Posterior vena cava (tissue), 2 donors: ENCODE measurements at regions not wholly inside any gene's neighbourhood (a gene's known extent, or its start where the extent isn't known, plus 50 kb on each side); places are given as distances from the start of the nearest gene placed in this dataset.

Source experiments
- DNase-seq: peaks from one replicate; pipeline ENCODE4 v3.0.0-alpha.2; 2020; ENCODE audit warnings: low spot score
- intact Hi-C, 2 donors: fragments of 100-400 bp; cut with DNase I; formaldehyde crosslinking; loops; one replicate each; pipeline versions ENCODE4 v1.14.1 to v1.14.2; 2022 to 2023
- donor health status: DM: yes; HTN: yes; CAD: no.
- donor health status: DM: yes; HTN: yes; CAD: no.

DNA sequence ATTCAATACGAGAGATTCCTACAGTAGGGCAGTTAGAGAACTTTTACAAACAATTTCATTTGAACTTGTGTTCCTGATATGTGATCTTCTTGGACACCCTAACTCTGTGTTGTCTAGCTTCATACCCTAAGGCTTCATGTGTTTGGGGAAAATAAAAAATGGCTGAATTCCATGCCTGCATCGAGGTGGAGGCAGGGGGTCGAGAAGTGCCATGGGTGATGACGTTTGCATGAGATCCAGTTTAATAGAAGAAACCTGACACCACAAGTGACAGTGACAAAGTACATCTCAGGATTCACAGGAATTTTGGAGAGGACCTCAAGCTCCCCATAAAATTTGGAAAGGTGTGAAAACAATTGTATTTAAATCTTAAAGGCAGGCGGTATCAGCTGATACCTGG lies 169.2 kb upstream of the NABP1 start:
- no peak for DNase-seq
- intact Hi-C loops: loop anchor here in 1 of 2 donors (10.0 kb wide), 2 partner anchors 264 to 344 kb away; partner anchors contain the start of gene MYO1B

DNA sequence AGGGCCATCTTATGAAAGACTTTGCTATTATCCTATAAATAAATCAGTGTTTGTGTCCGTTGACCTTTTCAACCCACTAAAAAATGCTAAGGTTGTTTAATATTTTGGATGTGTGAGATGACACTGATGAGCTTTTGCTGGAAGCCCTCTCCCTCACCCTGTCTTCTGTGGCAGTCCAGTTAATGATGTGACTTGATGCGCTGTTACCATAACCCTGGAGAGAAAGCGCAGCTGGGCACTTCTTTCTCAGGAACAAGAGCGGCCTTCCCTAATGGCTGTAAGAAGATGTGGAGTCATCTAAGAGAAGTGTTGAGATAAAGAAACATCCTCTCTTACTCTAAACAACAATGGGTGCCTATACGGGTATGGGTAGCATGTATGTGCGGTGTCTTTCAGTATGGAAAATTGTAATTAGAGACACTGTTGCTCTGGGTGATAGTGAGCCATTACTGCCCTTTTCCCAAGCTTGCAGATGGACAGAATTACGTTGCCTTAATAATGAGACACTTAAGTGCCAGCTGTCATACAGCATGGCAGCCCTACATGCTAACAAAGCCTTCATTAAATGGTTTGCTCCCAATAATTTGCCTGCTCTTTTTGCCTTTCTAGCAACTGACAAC lies 165.6 kb upstream of the NABP1 start:
- intact Hi-C loops: no loop called here
- DNase-seq: no peak

DNA sequence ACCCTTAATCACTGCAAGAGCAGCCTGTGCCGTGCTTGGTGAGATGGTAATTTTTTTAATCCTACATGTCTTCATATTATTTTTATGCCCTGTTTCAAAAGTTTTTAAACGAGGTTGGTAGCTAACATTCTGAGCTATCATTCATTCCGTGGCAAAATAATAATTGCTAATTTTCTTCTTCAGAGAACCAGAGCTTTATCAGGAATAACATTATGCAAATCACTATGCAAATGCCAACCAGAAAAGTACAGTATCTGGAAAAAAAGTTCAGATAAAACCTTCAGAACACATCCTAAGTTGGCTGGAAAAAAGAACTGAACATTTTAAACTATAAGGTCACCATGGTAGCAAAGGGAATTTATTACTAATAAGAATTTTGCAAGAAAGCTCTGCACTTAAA lies 165.1 kb upstream of the NABP1 start:
- no peak for DNase-seq
- intact Hi-C loops: no loop called here

DNA sequence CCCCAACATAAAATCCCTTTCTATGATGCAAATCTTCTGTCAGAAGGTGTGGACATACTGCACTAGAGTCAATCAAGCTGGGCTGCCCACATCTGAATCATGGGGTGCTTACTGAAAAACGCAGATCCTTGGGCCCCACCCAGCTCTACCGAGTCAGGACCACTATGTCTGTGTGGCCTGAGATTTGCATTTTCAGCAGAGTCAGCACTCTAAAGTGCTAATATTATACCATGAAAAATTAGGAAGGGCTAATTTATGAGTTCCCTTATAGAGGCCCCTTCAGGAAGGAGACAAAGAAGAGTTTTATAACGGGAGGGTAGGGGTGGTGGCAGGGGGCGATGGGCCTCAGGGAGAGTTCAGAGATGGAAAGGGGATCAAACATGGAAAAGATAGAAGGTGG lies 163.3 kb upstream of the NABP1 start:
- intact Hi-C loops: loop anchor here in 1 of 2 donors (2.0 kb wide), 1 partner anchor 282 kb away; no protein-coding TSS in a partner anchor
- no peak for DNase-seq

DNA sequence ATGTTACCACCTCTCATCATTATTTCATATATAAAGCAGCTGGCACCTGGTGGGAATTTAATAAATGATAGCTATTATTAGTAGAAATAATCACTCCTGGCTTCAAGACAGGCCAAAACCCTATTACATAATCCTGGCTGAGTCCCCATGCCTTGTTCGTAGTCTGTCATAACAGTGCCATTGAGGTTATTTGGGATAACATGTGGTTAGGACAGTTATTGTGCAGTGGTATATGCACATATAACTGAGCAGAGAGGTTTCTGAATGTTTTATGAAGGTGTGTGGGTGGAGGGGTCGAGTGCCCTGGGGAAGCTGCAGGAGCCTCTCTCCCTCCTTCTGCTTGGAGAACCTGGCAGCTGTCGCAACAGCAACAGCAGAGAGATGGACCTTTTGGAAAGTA lies 162.4 kb upstream of the NABP1 start:
- no peak for DNase-seq
- intact Hi-C loops: loop anchor here in 1 of 2 donors (2.0 kb wide), 1 partner anchor 283 kb away; no protein-coding TSS in a partner anchor

DNA sequence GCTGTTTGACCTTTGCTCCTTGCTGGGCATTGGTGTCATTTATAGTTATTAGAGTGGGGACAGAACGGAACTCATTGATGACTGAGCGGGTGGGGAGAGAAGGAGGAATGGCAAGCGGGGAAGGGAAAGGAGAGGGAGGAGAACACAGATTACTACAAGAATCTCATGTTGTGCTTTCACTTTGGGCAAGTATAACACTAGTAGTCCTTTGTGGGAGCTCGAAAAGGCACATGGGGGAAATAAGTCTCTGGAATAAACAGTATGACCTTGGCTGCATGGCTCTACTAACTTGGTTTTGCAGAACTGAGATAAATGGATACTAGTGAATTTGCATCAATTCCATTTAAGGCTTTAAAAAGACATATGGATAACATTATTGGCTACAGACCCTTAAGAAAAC lies 161.7 kb upstream of the NABP1 start:
- intact Hi-C loops: no loop called here
- DNase-seq: no peak

DNA sequence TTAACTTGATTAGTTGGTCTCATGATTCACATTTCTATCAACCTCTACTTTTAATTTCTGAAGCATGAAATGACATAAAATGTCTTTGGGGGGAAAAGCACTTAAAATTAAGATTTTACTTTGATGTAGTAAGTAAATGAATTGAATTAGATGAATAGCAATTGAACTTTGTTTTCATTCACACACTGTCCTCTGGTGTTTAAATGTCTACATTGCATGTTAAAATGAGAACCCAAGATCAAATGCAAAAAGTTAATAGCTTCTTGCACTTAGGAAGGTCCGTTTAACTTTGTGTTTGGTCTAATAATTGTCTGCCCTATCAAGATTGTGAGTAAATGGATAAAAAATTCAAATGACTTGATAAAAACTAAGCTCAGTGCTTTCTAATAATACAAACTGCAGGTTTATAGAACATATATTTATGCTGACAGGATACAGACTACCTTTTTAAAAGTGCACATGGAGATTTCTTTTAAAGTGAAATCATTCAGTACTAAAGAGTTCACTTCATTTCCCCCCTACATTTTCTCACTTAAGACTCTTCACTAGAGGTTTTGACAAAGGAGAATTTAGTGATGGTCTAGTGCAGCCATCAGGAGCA lies 156.2 kb upstream of the NABP1 start:
- DNase-seq: no peak
- intact Hi-C loops: no loop called here

DNA sequence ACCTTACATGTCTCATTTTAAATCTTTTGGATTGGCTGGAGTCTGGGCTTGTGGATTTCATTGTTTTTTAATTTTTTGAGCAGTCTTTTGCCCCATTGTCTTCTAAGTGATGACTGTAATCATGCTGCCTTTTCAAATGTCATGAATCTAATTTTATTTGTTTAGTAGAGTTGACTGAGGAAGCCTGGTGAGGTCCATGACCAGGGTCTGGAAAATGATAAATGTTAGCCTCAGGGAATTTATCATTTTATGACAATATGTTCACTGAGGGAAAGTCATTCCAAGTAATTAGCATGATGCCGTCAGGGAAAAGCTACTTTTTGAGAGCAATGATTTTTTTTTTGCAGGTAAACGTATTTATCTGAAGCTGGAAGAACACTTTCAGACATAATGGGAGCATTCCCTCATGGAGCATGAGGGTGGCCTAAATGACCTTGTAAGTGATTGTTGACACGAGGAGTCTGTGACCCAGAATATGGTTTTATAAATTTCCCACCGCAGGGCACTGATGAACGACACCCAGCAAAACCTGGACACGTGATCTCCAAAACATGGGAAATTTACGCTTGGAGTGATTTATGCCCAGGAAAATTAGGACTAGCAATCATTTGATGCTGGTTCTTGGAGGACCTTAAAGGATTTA lies 155.3 kb upstream of the NABP1 start:
- intact Hi-C loops: no loop called here

DNA sequence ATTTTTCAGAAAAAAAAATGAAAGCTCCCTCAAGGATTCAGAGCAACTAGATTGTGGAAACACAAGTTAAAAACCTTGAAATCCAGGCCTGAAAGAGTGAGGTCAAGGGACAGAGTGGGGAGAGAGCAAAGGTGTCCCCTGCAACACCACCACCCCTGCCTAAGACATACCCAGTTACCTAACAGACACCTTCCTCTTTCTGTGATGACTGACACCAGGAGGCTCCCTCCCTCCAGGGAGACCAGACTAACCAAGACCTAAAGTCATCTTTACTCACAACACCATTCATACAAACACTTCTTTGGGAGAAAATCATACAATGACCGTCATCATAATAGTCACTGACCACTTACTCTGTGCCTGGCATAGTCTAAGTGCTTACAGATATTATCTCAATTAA lies 151.8 kb upstream of the NABP1 start:
- DNase-seq: no peak
- intact Hi-C loops: no loop called here

More for the DNA sequence above, 155.3 kb upstream of the NABP1 start:
- no peak for DNase-seq

DNA sequence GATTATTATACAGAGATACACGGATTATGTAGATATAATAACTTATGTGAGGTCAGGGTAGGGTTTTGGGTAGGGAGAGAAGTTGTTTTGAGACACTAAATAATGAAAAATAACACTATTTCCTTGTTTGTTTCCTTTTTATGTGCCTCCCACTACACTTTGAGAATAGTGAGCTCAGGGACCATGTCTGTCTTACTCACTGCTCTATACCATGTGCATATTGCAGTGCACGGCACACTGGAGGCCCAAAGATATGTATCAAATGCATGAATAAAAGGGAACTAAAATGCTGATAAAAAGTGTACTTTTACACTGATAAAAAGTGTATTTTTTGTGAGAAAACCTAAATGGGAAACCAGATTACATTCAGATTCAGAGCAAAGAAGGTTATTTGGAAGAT lies 151.4 kb upstream of the NABP1 start:
- intact Hi-C loops: no loop called here
- no peak for DNase-seq

DNA sequence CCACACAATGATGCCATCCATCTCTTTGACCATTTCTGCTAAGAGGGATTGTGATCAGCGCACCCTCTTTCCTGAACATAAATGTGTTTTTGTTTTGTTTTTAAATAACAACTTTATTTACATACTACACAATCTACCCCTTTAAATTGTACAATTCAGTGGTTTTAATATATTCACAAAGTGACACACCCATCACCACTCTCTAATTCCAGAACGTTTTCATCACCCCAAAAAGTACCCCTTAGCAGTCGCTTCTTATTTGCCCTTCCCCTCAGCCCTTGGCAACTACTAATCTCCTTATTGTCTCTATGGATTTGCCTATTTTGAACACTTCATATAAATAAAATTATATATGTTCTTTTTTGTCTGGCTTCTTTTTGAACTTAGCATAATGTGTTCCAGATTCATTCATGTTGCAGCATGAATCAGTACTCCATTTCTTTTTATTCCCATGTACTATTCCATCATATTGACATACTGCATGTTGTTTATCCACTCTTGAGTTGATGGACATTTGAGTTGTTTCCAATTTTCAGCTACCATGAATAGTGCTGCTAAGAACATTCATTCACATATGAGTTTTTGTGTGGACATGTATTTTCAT lies 150.9 kb upstream of the NABP1 start:
- no peak for DNase-seq
- intact Hi-C loops: no loop called here

DNA sequence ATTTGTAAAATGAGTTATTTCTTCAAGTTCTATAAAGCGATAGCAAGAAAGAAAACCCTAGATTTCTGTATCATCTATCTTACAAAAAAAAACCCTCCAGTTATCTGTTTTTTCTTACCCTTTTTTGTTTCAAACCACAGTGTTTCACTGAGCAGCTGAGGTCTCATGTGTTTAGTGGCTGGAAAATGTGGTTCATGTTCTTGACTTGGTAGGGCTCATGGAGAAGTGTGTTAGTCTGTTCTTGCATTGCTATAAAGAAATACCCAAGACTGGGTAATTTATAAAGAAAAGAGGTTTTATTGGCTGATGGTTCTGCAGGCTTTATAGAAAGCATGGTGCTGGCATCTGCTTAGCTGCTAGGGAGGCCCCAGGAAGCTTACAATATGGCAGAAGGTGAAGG lies 147.3 kb upstream of the NABP1 start:
- intact Hi-C loops: no loop called here

DNA sequence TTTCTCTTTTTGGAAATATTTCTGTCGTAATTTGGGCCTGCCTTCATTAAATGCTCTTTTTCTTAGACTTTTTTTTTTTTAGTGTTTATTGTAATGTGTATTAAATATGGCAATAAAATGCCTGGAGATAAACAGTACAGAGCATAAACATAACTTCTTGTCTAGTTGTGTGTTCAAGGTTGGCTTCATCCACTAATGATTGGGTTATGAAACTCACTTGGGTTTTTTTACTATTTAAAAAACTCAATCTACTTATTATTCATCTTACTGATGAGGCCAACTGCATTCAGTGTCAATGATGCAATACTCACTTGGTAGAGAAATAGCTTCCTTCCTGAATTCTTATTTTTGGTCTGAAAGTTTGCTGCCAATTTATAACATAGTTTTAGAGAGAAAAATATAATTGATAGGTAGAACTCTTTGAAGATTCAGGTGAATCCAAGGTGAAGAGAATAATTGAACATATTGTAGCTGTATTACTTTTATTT lies 144.2 kb upstream of the NABP1 start:
- no peak for DNase-seq
- intact Hi-C loops: no loop called here

More for the DNA sequence above, 147.3 kb upstream of the NABP1 start:
- DNase-seq: no peak

DNA sequence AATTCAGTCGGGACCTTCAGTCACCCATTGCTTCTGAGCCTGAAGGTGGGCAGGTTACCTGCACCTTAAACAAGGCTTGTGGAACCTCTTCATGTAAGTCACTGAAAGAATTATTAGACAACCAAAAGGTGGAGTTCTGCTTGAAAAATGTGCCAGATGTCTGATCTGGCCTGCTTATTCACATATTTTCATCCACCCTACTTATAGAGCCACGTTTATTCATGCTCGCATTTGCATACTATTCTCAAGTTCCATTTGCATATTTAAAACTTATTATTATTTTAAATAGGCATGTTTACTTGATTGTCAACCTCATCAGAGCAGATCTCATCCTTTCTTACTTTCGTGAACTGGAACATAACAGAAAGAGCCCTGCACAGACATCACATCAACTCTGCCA lies 140.0 kb upstream of the NABP1 start:
- intact Hi-C loops: no loop called here

DNA sequence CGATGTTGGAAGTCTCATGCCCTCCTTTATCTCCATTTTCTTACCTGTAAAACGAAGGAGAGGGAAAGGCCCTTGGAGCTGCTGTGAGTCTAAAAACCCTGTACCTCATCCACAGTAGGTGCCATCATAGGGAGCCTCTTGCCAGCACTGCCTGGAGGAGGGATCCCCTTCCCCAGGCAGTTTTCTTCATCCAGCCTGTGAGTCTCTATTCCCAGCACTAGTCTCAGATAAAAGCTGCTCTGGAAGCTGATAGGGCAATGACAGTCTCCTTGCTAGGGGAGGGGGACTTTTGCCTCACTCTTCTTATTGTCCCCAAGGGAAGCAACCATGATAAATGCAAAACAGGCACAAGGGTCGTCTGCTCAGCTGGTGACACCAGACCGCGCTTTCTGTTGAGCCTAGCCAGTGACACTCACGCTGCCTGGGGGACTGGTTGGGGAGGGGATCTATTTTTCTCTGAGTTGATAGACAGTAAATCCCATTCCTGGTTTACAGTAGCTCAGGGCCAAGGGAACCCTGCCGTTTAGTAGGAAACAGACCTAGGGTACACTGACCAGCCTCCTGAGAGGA lies 139.5 kb upstream of the NABP1 start:
- intact Hi-C loops: no loop called here
- DNase-seq: no peak

More for the DNA sequence above, 140.0 kb upstream of the NABP1 start:
- no peak for DNase-seq

DNA sequence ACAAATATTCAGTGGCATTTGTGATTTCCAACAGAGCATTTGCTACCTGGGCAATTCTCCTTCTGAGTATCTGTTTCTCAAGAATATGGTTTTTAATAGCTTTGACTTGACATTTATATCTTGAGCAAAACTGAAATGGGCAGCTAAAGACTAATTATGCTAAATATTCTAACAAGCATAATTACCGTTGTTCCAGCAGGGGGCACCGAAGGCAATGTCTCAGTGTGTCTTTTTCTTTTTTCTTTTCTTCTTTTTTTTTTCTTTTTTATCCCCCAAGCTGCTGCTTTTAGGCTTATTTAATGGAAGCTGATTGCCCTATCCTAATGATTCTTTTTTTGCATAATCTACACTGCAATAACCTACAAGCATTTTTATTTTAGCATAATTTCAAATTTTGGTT lies 138.9 kb upstream of the NABP1 start:
- no peak for DNase-seq
- intact Hi-C loops: no loop called here

DNA sequence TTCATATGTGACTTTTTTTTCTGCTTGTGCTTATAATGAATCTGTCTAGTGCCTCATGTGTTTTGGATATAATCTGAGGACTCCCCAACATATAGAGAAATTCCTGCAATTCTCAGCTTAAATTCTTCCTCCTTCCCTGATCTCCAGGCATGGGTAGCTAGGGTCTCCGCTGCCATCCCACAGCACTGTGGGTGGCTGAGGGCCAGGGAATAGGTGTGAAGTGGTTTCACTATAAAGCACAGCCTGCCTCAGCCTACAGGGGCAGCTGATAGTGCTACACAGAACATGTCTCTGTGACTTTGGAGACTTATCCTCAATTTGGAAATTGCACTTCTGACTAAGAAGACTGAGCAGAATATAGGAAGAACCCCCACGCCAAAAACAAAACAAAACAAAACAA lies 137.3 kb upstream of the NABP1 start:
- intact Hi-C loops: no loop called here
- DNase-seq: no peak

DNA sequence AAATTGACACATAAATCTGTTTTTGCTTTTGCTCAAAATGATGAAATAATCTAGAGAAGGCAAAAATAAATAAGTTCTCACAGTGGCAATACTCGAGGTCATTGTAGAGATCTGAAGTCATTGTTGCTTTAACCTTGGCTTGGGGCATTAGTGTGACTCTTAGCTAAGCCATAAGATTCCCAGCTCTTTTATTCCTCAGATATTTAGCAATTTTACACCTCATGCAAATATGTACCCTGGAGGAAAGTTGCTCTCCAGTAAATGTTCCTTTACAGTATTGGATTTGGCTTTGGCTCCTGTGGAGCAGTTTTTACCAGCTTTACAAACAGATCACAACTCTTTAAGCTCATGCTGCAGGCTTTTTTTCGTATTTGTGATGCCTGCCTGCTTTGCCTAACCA lies 134.2 kb upstream of the NABP1 start:
- intact Hi-C loops: no loop called here
- DNase-seq: no peak

DNA sequence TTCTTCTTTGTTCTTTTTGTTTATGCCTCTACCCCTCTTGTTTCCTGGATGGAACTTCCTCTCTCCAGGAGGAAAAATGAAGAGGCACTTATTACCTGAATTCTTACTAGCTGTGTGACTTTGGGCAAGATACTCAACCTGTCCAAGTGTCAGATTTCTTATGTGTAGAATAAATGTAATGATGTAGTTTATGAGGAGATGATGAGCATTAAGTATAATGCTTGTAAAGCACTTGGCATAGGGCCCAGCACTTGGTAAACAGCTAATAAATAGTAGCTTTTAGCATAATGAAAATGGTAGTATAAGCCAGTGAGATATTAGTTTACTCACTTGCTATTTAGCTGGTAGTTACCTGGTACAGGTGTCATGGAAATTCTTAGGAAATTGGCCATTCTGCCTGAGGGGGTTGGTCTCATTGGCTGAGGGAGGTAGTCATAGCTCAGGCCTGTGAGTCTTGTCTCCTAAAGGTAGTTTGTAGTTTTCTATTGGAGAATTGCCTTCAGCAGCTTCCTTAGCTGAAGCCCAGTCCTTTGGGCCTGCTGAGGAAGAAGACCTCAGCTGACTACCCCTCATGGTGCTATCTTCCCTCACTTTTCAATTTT lies 133.4 kb upstream of the NABP1 start:
- intact Hi-C loops: no loop called here
- no peak for DNase-seq

DNA sequence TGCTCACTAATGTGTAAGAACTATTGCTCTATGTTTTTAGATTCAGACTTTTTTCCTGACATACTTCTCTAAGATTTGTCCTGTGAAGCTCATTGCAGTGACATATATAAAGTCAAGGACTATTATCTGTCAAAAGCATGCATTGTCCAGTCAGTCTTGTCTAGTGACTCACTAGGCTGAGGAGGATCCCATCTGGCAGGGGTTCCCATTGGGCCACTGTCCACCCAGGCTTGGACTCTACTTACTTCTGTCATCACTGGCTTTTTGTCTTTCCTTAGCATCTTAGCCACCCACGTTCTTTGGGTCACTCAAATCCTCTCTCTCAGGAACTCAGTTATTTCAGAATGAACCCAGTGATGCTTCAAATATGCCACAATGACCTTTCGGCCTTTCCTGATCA lies 132.6 kb upstream of the NABP1 start:
- DNase-seq: no peak
- intact Hi-C loops: no loop called here
